Fibroblast of the aortic adventitia (primary cell): ENCODE measurements at regions not wholly inside any gene's neighbourhood (a gene's known extent, or its start where the extent isn't known, plus 50 kb on each side); places are given as distances from the start of the nearest gene placed in this dataset.

Source experiments
- DNase-seq: peaks from one replicate; pipeline ENCODE4 v3.0.0-alpha.2; 2010; ENCODE audit warnings: low read depth
- H3K4me3 ChIP-seq: 2 replicates; pipeline ENCODE4 v1.5.1; 2011; ENCODE audit warnings: low read depth, mild to moderate bottlenecking, control low read depth, low read length, moderate library complexity
- TF ChIP-seq, protein P1 (sequence below): IDR thresholded peaks from 2 replicates; pipeline ENCODE4 v1.5.1; 2011; ENCODE audit warnings: mild to moderate bottlenecking, low read length, control low read depth, inconsistent platforms; ENCODE audit not compliant: insufficient read depth

DNA sequence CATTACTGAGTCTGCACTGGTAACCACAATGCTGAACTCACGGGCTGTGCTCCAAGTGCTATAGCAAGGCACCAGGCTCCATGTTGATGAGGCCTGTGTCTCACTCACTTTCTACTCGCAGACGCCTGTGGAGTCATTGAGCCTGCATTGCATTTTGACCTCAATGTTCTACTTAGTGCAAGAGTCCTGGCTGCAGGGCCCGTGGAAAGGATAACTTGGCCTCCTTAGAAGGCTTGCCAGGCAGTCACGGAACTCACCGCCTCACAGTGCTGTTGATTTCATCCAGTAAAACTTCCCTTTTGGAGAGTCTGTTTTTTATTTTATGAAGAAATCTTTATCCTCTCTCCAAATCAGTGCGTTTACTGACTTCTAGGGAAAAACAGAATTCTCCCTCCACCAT is 290.4 kb downstream of the RNF144A start:
- no peak for DNase-seq
- TF ChIP-seq, protein P1, sequence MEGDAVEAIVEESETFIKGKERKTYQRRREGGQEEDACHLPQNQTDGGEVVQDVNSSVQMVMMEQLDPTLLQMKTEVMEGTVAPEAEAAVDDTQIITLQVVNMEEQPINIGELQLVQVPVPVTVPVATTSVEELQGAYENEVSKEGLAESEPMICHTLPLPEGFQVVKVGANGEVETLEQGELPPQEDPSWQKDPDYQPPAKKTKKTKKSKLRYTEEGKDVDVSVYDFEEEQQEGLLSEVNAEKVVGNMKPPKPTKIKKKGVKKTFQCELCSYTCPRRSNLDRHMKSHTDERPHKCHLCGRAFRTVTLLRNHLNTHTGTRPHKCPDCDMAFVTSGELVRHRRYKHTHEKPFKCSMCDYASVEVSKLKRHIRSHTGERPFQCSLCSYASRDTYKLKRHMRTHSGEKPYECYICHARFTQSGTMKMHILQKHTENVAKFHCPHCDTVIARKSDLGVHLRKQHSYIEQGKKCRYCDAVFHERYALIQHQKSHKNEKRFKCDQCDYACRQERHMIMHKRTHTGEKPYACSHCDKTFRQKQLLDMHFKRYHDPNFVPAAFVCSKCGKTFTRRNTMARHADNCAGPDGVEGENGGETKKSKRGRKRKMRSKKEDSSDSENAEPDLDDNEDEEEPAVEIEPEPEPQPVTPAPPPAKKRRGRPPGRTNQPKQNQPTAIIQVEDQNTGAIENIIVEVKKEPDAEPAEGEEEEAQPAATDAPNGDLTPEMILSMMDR: no peak
- H3K4me3 ChIP-seq: no peak overlapping the region

DNA sequence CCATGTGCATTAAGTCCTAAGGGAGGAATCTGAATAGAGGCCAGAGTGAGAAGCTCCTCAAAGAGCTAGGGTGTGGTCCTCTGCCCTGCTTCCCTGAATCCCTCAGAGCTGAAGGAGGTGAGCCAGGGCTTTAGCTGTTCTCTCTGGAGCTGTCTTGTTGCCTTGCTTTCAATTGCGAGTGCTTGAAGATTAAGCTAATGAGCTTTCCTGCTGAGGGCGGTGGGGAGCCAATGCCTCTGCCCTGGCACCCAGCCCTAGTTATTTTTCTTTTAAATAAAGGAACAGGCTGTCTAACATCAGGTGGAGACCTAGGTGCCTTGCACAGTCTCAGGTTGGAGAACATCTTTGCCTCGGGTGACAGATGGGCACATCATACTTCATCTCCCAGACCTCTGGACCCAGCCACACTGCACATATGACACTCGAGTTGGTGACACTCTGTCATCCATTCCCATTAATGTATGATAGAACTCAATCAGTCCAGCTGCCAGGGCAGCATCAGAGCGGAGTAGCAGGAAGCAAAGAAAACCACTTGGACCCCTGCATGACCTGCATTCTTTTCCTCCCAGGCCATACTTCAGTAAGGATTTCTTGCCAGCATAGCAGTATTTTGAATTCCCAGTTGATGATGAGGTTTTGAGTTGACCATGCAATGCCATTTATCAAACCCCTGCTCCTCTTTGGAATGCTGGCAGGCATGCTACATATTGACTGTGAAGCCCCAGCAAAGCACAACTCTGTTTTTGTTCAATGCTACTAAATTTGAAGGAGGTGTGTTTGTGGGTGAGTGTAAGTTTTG is 292.7 kb downstream of the RNF144A start:
- TF ChIP-seq, protein P1: no peak
- DNase-seq: peak; percentile 23
- no peak overlapping the region for H3K4me3 ChIP-seq

- no peak overlapping the region for H3K4me3 ChIP-seq
- TF ChIP-seq, protein P1: no peak
- no peak for DNase-seq
Observed at GRCh38 chr2:7210712-7211111, 293.5 kb downstream of the RNF144A start.

- TF ChIP-seq, protein P1: no peak
- no peak overlapping the region for H3K4me3 ChIP-seq
Observed at GRCh38 chr2:7225848-7226247, 308.6 kb downstream of the RNF144A start.

DNA sequence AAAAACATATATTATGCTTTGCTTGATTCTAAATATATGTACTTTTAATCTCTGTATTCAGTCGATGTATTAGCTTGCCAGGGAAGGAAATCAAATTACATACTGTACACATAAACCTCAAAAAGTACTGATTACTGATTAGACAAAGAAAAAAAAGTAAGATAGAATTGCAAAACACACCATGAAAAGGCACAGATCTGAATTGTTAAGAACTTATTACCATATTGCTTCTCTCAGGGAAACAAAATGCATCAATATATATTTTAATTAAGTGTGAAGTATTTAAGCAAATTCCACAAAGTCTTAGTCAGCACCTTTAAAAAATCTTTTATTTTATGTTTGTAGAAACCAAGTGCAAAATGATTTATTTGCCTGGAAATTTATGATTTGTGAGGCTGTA is 309.3 kb downstream of the RNF144A start:
- TF ChIP-seq, protein P1: no peak
- DNase-seq: no peak
- H3K4me3 ChIP-seq: no peak overlapping the region

More at GRCh38 chr2:7225848-7226247, 308.6 kb downstream of the RNF144A start:
- no peak for DNase-seq

GRCh38 chr2:7233126-7233525 is 315.9 kb downstream of the RNF144A start:
- H3K4me3 ChIP-seq: no peak overlapping the region
- TF ChIP-seq, protein P1: no peak
- no peak for DNase-seq
